Ishikawa (cell line): ENCODE measurements at regions not wholly inside any gene's neighbourhood (a gene's known extent, or its start where the extent isn't known, plus 50 kb on each side); places are given as distances from the start of the nearest gene placed in this dataset.

Experiments used
- CEBPB ChIP-seq: IDR thresholded peaks from 2 replicates; pipeline ENCODE4 v1.6.1; 2012
- CREB1 ChIP-seq: IDR thresholded peaks from 2 replicates; pipeline ENCODE4 v1.6.1; 2012; ENCODE audit warnings: low read depth
- EGR1 ChIP-seq: IDR thresholded peaks from 2 replicates; pipeline ENCODE4 v1.6.1; 2012
- EP300 ChIP-seq: IDR thresholded peaks from 2 replicates; pipeline ENCODE4 v1.6.1; 2012; ENCODE audit warnings: borderline replicate concordance
- FOXM1 ChIP-seq: IDR thresholded peaks from 2 replicates; pipeline ENCODE4 v1.6.1; 2012; ENCODE audit warnings: low read depth, borderline replicate concordance
- NFIC ChIP-seq: IDR thresholded peaks from 2 replicates; pipeline ENCODE4 v1.6.1; 2012
- RAD21 ChIP-seq: IDR thresholded peaks from 2 replicates; pipeline ENCODE4 v1.6.1; 2012; ENCODE audit warnings: low read depth
- REST ChIP-seq: IDR thresholded peaks from 2 replicates; pipeline ENCODE4 v1.6.1; 2012; ENCODE audit warnings: low read depth, mild to moderate bottlenecking
- TAF1 ChIP-seq: IDR thresholded peaks from 2 replicates; pipeline ENCODE4 v1.6.1; 2012; ENCODE audit warnings: low read depth, mild to moderate bottlenecking
- TCF12 ChIP-seq: IDR thresholded peaks from 2 replicates; pipeline ENCODE4 v1.6.1; 2012; ENCODE audit warnings: low read depth
- TEAD4 ChIP-seq: IDR thresholded peaks from 2 replicates; pipeline ENCODE4 v1.6.1; 2012
- USF1 ChIP-seq: IDR thresholded peaks from 2 replicates; pipeline ENCODE4 v1.6.1; 2012
- YY1 ChIP-seq: IDR thresholded peaks from 2 replicates; pipeline ENCODE4 v1.6.1; 2012; ENCODE audit warnings: low read depth
- ZBTB7A ChIP-seq: IDR thresholded peaks from 2 replicates; pipeline ENCODE4 v1.6.1; 2012; ENCODE audit warnings: low read depth
- TF ChIP-seq, protein P1 (sequence below): IDR thresholded peaks from 2 replicates; pipeline ENCODE4 v1.6.1; 2012

DNA sequence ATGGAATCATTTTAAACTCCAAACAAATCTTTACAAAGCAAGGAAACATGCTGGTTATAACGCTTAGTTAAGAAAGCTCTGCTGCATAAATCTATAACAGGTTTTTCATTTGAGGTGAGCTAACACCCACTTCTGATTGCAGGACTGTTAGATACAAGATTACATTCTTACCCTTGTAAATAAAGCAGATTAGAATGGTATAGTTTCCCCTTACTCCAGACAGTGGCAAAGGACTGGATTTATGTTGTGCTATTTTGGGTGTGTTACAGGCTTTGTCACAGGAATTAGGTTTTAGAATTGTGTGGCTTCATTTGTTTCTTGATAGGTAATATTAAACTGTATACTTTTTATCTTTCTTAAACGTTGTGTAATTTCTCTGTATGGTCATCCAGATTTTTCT is 487.6 kb downstream of the ZWINT start:
- no peak for TF ChIP-seq EP300
- TF ChIP-seq TCF12: no peak
- no peak for TF ChIP-seq CEBPB
- no peak for TF ChIP-seq YY1
- no peak for TF ChIP-seq REST
- TF ChIP-seq TEAD4: no peak
- TF ChIP-seq ZBTB7A: no peak
- no peak for TF ChIP-seq FOXM1
- TF ChIP-seq USF1: no peak
- TF ChIP-seq EGR1: no peak
- TF ChIP-seq, protein P1, sequence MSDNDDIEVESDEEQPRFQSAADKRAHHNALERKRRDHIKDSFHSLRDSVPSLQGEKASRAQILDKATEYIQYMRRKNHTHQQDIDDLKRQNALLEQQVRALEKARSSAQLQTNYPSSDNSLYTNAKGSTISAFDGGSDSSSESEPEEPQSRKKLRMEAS: no peak
- no peak for TF ChIP-seq TAF1
- TF ChIP-seq RAD21: no peak
- no peak for TF ChIP-seq NFIC
- no peak for TF ChIP-seq CREB1

GRCh38 chr10:55870186-55870585 is 490.9 kb downstream of the ZWINT start:
- no peak for TF ChIP-seq CEBPB
- no peak for TF ChIP-seq EGR1
- TF ChIP-seq CREB1: no peak
- no peak for TF ChIP-seq REST
- TF ChIP-seq FOXM1: no peak
- no peak for TF ChIP-seq TCF12
- no peak for TF ChIP-seq RAD21
- TF ChIP-seq TEAD4: no peak
- no peak for TF ChIP-seq ZBTB7A
- TF ChIP-seq YY1: no peak
- TF ChIP-seq NFIC: no peak
- TF ChIP-seq TAF1: no peak
- no peak for TF ChIP-seq EP300
- TF ChIP-seq, protein P1: no peak

DNA sequence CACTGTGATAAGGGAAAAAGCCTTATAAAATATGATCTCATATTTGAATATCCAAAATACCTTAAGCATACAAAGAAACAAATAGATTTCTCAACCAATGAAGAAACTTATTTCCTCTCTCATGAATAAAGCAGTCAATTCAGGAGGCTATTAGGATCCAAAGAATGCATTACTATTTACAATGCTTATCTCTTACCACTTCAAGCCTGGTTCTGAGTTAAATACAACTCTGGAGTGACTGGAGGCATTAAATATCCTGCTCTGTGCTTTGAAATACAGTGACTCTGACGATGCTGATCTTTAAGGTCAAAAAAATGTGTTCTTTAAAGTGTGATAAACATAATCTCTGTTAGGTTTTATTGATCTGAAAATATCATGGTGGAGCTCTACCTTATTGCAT is 493.2 kb downstream of the ZWINT start:
- TF ChIP-seq, protein P1: no peak

DNA sequence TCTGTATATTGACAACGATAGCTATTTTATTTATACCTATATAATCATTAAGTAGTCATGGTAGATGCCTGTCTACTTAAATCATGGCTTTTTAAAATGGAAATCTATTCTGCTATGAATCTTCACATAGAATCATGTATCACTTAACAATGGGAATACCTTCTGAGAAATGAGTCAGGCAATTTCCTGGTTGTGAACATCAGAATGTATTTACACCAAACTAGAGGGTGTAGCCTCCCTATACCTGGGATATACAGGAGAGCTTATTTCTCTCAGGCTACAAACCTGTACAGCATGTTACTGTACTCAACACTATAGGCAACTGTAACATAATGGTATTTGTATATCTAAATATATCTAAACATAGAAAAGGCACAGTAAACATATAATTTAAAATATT is 502.3 kb downstream of the ZWINT start:
- TF ChIP-seq RAD21 (no peak), USF1 (no peak), EP300 (no peak), EGR1 (no peak), NFIC (no peak), TAF1 (no peak)

GRCh38 chr10:55852900-55853299 is 508.2 kb downstream of the ZWINT start:
- TF ChIP-seq, protein P1: no peak
- TF ChIP-seq NFIC (no peak), ZBTB7A (no peak), USF1 (no peak), CREB1 (no peak)

GRCh38 chr10:55837273-55837672 is 523.8 kb downstream of the ZWINT start:
- TF ChIP-seq USF1 (no peak), CEBPB (no peak), FOXM1 (no peak), TAF1 (no peak), ZBTB7A (no peak), REST (no peak), RAD21 (no peak), TCF12 (no peak), CREB1 (no peak), EP300 (no peak), NFIC (no peak), EGR1 (no peak), YY1 (no peak)
- TF ChIP-seq, protein P1: no peak
